GM23338 (cell line): ENCODE measurements at regions not wholly inside any gene's neighbourhood (a gene's known extent, or its start where the extent isn't known, plus 50 kb on each side); places are given as distances from the start of the nearest gene placed in this dataset.

Experiments
- ATAC-seq: fragments of 200-7000 bp; cut with Tn5 transposase; 3 replicates; pipeline ENCODE4 v1.9.1; 2020
- DNase-seq: peaks from one replicate; pipeline ENCODE4 v3.0.0-alpha.2; 2015; ENCODE audit warnings: low spot score
- H2AFZ ChIP-seq: fragments of 200-600 bp; sonication (generic); 2 replicates; pipeline ENCODE4 v1.8.0; 2016; ENCODE audit warnings: antibody characterized with exemption, mild to moderate bottlenecking, moderate library complexity
- H3F3A ChIP-seq: fragments of 200-600 bp; sonication (generic); replicated peaks from 2 replicates; pipeline ENCODE4 v1.8.0; 2017; ENCODE audit warnings: antibody characterized with exemption, mixed run types, low read depth
- H3K27ac ChIP-seq: fragments of 200-600 bp; sonication (generic); 2 replicates; pipeline ENCODE4 v1.6.1; 2016; ENCODE audit warnings: low read depth
- H3K27me3 ChIP-seq: fragments of 200-600 bp; sonication (generic); 2 replicates; pipeline ENCODE4 v1.8.0; 2016; ENCODE audit warnings: mild to moderate bottlenecking, mixed run types, moderate library complexity; ENCODE audit not compliant: insufficient read depth
- H3K36me3 ChIP-seq: fragments of 200-600 bp; sonication (generic); 2 replicates; pipeline ENCODE4 v1.8.0; 2016; ENCODE audit warnings: mild to moderate bottlenecking; ENCODE audit not compliant: insufficient read depth
- H3K4me1 ChIP-seq: fragments of 200-600 bp; sonication (generic); 2 replicates; pipeline ENCODE4 v1.8.0; 2016; ENCODE audit warnings: mild to moderate bottlenecking, moderate library complexity; ENCODE audit not compliant: insufficient read depth
- H3K4me2 ChIP-seq: fragments of 200-600 bp; sonication (generic); 2 replicates; pipeline ENCODE4 v1.7.1; 2017; ENCODE audit warnings: mixed run types
- H3K4me3 ChIP-seq: fragments of 200-600 bp; sonication (generic); 2 replicates; pipeline ENCODE4 v1.6.1; 2016; ENCODE audit warnings: mixed run types
- H3K79me2 ChIP-seq: fragments of 200-600 bp; sonication (generic); replicated peaks from 2 replicates; pipeline ENCODE4 v1.8.0; 2017; ENCODE audit warnings: mild to moderate bottlenecking; ENCODE audit not compliant: insufficient read depth
- H3K9me2 ChIP-seq: fragments of 200-600 bp; sonication (generic); 2 replicates; pipeline ENCODE4 v1.8.0; 2017; ENCODE audit not compliant: insufficient read depth
- H4K20me1 ChIP-seq: fragments of 200-600 bp; sonication (generic); replicated peaks from 2 replicates; pipeline ENCODE4 v1.8.0; 2017; ENCODE audit warnings: mild to moderate bottlenecking; ENCODE audit not compliant: insufficient read depth
- H3K27ac Mint-ChIP-seq: 2 replicates; pipeline ENCODE4 v1.8.0; 2020; ENCODE audit warnings: inconsistent platforms, mild to moderate bottlenecking, moderate library complexity, mixed read lengths
- H3K27me3 Mint-ChIP-seq: 3 replicates; pipeline ENCODE4 v1.8.0; 2022; ENCODE audit warnings: low read depth, mild to moderate bottlenecking, moderate library complexity, mixed read lengths, inconsistent platforms; ENCODE audit not compliant: insufficient read depth, poor library complexity
- H3K36me3 Mint-ChIP-seq: 3 replicates; pipeline ENCODE4 v1.8.0; 2021; ENCODE audit warnings: low read depth, mild to moderate bottlenecking, inconsistent platforms, moderate library complexity, mixed read lengths
- H3K4me1 Mint-ChIP-seq: 3 replicates; pipeline ENCODE4 v1.8.0; 2020; ENCODE audit warnings: mild to moderate bottlenecking, inconsistent platforms, mixed read lengths
- H3K4me3 Mint-ChIP-seq: 3 replicates; pipeline ENCODE4 v1.8.0; 2021; ENCODE audit warnings: moderate library complexity, mild to moderate bottlenecking, inconsistent platforms, mixed read lengths
- H3K9me3 Mint-ChIP-seq: 3 replicates; pipeline ENCODE4 v1.8.0; 2020; ENCODE audit warnings: moderate library complexity, mild to moderate bottlenecking, inconsistent platforms, mixed read lengths
- CREB1 ChIP-seq: fragments of 250-450 bp; sonication (Bioruptor Pico); IDR thresholded peaks from 2 replicates; pipeline ENCODE4 v1.5.0; 2020; ENCODE audit warnings: low read depth, mild to moderate bottlenecking, moderate library complexity
- ETS1 ChIP-seq: IDR thresholded peaks from 2 replicates; pipeline ENCODE4 v1.6.1; 2016; ENCODE audit warnings: antibody characterized with exemption
- EZH2 ChIP-seq: fragments of 200-600 bp; sonication (generic); IDR thresholded peaks from one replicate; pipeline ENCODE4 v1.8.0; 2017; ENCODE audit warnings: antibody characterized with exemption, mild to moderate bottlenecking, low read depth; ENCODE audit not compliant: unreplicated experiment
- EZH2phosphoT487 ChIP-seq: fragments of 200-600 bp; sonication (generic); IDR thresholded peaks from one replicate; pipeline ENCODE4 v1.8.1; 2018; ENCODE audit warnings: antibody characterized with exemption; ENCODE audit not compliant: unreplicated experiment
- JUNB ChIP-seq: IDR thresholded peaks from one replicate; pipeline ENCODE4 v1.6.1; 2016; ENCODE audit warnings: antibody characterized with exemption; ENCODE audit not compliant: unreplicated experiment
- NANOG ChIP-seq: IDR thresholded peaks from 2 replicates; pipeline ENCODE4 v1.6.1; 2016; ENCODE audit warnings: antibody characterized with exemption, borderline replicate concordance
- POLR2AphosphoS5 ChIP-seq: IDR thresholded peaks from 2 replicates; pipeline ENCODE4 v1.6.1; 2016; ENCODE audit warnings: antibody characterized with exemption, low read depth
- STAT1 ChIP-seq: IDR thresholded peaks from one replicate; pipeline ENCODE4 v1.6.1; 2016; ENCODE audit warnings: antibody characterized with exemption; ENCODE audit not compliant: unreplicated experiment
- ZNF114 ChIP-seq: fragments of 250-450 bp; sonication (Bioruptor Pico); IDR thresholded peaks from 2 replicates; pipeline ENCODE4 v1.5.0; 2020; ENCODE audit warnings: mild to moderate bottlenecking, moderate library complexity
- ZNF331 ChIP-seq: fragments of 250-450 bp; sonication (Bioruptor Pico); IDR thresholded peaks from 2 replicates; pipeline ENCODE4 v1.5.0; 2020; ENCODE audit warnings: low read depth, mild to moderate bottlenecking, moderate library complexity
- TF ChIP-seq, protein P1 (sequence below), 2 experiments: fragments of 200-600 bp in 1 of 2; sonication (generic) in 1 of 2; conservative IDR thresholded peaks; 2 replicates each; pipeline versions ENCODE4 v1.5.1 to v1.6.1; 2016 to 2017; ENCODE audit warnings: antibody characterized with exemption in 2 of 2, low read depth in 2 of 2, mild to moderate bottlenecking in 2 of 2, moderate library complexity in 1 of 2
- TF ChIP-seq, protein P2 (sequence below): fragments of 250-450 bp; sonication (Bioruptor Pico); IDR thresholded peaks from 2 replicates; pipeline ENCODE4 v1.5.0; 2020; ENCODE audit warnings: mild to moderate bottlenecking, moderate library complexity

- Histone ChIP-seq H3K27ac (no peak overlapping the region), H3F3A (no peaks in the 10 kb centered on the region), H3K36me3 (0 out of 2 replicates have a peak, but pooled peaks cover 3% of the 10 kb centered on the region), H3K79me2 (no peaks in the 10 kb centered on the region), H3K4me3 (no peak overlapping the region), H4K20me1 (no peaks in the 10 kb centered on the region), H2AFZ (no peak overlapping the region), H3K4me1 (no peaks in the 10 kb centered on the region), H3K4me2 (no peak overlapping the region), H3K9me2 (0 out of 2 replicates have a peak, but pooled peaks cover 4% of the 10 kb centered on the region), H3K27me3 (no peaks in the 10 kb centered on the region)
- ATAC-seq, result no peak
- Mint-ChIP-seq H3K27ac (no peak overlapping the region), H3K4me1 (no peaks in the 10 kb centered on the region), H3K9me3 (peaks cover 12% of the 10 kb centered on the region), H3K4me3 (no peak overlapping the region), H3K36me3 (peaks cover 4% of the 10 kb centered on the region; the same call in 1 of the 3 replicates), H3K27me3 (peaks cover 2% of the 10 kb centered on the region)
- DNase-seq, result no peak
- TF ChIP-seq CREB1 (CRISPR knock-in tag), result no peak
- TF ChIP-seq EZH2, result no peak
- TF ChIP-seq, protein P1, sequence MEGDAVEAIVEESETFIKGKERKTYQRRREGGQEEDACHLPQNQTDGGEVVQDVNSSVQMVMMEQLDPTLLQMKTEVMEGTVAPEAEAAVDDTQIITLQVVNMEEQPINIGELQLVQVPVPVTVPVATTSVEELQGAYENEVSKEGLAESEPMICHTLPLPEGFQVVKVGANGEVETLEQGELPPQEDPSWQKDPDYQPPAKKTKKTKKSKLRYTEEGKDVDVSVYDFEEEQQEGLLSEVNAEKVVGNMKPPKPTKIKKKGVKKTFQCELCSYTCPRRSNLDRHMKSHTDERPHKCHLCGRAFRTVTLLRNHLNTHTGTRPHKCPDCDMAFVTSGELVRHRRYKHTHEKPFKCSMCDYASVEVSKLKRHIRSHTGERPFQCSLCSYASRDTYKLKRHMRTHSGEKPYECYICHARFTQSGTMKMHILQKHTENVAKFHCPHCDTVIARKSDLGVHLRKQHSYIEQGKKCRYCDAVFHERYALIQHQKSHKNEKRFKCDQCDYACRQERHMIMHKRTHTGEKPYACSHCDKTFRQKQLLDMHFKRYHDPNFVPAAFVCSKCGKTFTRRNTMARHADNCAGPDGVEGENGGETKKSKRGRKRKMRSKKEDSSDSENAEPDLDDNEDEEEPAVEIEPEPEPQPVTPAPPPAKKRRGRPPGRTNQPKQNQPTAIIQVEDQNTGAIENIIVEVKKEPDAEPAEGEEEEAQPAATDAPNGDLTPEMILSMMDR (conservative IDR thresholded peaks at IDR 0.05; ENCODE audit: low read depth in 2 of 2), result no peak
- TF ChIP-seq ZNF331 (CRISPR knock-in tag), result no peak
- TF ChIP-seq NANOG, result no peak
- TF ChIP-seq EZH2phosphoT487, result no peak
- no peak for TF ChIP-seq JUNB
- no peak for TF ChIP-seq ZNF114 (CRISPR knock-in tag)
- TF ChIP-seq STAT1, result no peak
- TF ChIP-seq POLR2AphosphoS5, result no peak
- TF ChIP-seq, protein P2, sequence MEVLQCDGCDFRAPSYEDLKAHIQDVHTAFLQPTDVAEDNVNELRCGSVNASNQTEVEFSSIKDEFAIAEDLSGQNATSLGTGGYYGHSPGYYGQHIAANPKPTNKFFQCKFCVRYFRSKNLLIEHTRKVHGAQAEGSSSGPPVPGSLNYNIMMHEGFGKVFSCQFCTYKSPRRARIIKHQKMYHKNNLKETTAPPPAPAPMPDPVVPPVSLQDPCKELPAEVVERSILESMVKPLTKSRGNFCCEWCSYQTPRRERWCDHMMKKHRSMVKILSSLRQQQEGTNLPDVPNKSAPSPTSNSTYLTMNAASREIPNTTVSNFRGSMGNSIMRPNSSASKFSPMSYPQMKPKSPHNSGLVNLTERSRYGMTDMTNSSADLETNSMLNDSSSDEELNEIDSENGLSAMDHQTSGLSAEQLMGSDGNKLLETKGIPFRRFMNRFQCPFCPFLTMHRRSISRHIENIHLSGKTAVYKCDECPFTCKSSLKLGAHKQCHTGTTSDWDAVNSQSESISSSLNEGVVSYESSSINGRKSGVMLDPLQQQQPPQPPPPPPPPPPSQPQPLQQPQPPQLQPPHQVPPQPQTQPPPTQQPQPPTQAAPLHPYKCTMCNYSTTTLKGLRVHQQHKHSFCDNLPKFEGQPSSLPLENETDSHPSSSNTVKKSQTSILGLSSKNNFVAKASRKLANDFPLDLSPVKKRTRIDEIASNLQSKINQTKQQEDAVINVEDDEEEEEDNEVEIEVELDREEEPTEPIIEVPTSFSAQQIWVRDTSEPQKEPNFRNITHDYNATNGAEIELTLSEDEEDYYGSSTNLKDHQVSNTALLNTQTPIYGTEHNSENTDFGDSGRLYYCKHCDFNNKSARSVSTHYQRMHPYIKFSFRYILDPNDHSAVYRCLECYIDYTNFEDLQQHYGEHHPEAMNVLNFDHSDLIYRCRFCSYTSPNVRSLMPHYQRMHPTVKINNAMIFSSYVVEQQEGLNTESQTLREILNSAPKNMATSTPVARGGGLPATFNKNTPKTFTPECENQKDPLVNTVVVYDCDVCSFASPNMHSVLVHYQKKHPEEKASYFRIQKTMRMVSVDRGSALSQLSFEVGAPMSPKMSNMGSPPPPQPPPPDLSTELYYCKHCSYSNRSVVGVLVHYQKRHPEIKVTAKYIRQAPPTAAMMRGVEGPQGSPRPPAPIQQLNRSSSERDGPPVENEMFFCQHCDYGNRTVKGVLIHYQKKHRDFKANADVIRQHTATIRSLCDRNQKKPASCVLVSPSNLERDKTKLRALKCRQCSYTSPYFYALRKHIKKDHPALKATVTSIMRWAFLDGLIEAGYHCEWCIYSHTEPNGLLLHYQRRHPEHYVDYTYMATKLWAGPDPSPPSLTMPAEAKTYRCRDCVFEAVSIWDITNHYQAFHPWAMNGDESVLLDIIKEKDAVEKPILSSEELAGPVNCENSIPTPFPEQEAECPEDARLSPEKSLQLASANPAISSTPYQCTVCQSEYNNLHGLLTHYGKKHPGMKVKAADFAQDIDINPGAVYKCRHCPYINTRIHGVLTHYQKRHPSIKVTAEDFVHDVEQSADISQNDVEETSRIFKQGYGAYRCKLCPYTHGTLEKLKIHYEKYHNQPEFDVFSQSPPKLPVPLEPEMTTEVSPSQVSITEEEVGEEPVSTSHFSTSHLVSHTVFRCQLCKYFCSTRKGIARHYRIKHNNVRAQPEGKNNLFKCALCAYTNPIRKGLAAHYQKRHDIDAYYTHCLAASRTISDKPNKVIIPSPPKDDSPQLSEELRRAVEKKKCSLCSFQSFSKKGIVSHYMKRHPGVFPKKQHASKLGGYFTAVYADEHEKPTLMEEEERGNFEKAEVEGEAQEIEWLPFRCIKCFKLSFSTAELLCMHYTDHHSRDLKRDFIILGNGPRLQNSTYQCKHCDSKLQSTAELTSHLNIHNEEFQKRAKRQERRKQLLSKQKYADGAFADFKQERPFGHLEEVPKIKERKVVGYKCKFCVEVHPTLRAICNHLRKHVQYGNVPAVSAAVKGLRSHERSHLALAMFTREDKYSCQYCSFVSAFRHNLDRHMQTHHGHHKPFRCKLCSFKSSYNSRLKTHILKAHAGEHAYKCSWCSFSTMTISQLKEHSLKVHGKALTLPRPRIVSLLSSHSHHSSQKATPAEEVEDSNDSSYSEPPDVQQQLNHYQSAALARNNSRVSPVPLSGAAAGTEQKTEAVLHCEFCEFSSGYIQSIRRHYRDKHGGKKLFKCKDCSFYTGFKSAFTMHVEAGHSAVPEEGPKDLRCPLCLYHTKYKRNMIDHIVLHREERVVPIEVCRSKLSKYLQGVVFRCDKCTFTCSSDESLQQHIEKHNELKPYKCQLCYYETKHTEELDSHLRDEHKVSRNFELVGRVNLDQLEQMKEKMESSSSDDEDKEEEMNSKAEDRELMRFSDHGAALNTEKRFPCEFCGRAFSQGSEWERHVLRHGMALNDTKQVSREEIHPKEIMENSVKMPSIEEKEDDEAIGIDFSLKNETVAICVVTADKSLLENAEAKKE (CRISPR knock-in tag), result no peak
- no peak for TF ChIP-seq ETS1
These were observed 605.5 kb upstream of the CDH7 start for GRCh38 chr18:65145312-65145711.
